Testis (tissue), 2 donors: ENCODE measurements at regions not wholly inside any gene's neighbourhood (a gene's known extent, or its start where the extent isn't known, plus 50 kb on each side); places are given as distances from the start of the nearest gene placed in this dataset.

Source experiments
- POLR2A ChIP-seq: fragments of 450-650 bp; IDR thresholded peaks from one replicate; pipeline ENCODE4 v1.6.1; 2017; ENCODE audit warnings: antibody characterized with exemption, mild to moderate bottlenecking, moderate library complexity
- TF ChIP-seq, protein P1 (sequence below), 3 experiments: fragments of 450-650 bp in 2 of 3; fragments of 200-600 bp in 1 of 3; sonication (generic) in 1 of 3; IDR thresholded peaks; one replicate each; pipeline ENCODE4 v1.5.1; 2016 to 2019; ENCODE audit warnings: antibody characterized with exemption in 3 of 3, mild to moderate bottlenecking in 2 of 3, moderate library complexity in 1 of 3

DNA sequence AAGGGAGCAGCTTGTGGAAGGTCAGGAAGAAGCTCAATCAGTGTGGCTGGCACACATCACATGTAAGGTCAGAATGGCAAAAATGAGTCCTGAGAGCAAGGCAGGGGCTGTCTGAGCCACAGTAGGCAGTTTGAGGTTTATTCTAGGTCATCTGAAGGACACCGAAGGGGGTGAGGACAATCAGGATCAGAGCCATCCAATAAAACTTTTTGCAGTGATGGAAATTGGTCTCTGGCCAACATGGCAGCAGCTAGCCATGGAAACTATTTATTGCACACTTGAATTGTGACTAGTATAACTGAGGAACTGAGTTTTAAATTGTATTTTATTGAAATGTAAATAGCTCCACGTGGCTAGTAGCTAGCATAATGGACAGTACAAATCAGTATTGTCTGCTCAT is 97.0 kb upstream of the CACNA1E start:
- TF ChIP-seq, protein P1, sequence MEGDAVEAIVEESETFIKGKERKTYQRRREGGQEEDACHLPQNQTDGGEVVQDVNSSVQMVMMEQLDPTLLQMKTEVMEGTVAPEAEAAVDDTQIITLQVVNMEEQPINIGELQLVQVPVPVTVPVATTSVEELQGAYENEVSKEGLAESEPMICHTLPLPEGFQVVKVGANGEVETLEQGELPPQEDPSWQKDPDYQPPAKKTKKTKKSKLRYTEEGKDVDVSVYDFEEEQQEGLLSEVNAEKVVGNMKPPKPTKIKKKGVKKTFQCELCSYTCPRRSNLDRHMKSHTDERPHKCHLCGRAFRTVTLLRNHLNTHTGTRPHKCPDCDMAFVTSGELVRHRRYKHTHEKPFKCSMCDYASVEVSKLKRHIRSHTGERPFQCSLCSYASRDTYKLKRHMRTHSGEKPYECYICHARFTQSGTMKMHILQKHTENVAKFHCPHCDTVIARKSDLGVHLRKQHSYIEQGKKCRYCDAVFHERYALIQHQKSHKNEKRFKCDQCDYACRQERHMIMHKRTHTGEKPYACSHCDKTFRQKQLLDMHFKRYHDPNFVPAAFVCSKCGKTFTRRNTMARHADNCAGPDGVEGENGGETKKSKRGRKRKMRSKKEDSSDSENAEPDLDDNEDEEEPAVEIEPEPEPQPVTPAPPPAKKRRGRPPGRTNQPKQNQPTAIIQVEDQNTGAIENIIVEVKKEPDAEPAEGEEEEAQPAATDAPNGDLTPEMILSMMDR (IDR thresholded peaks at IDR 0.05), result no peak
- no peak for TF ChIP-seq POLR2A
